C4-2B (cell line): ENCODE measurements at regions not wholly inside any gene's neighbourhood (a gene's known extent, or its start where the extent isn't known, plus 50 kb on each side); places are given as distances from the start of the nearest gene placed in this dataset.

Experiments
- H3K27ac ChIP-seq: fragments of 450-650 bp; 2 replicates; pipeline ENCODE4 v1.5.1; 2017
- CTCF ChIP-seq: fragments of 450-650 bp; conservative IDR thresholded peaks from 2 replicates; pipeline ENCODE4 v1.5.1; 2017; ENCODE audit warnings: mild to moderate bottlenecking
- ZFX ChIP-seq: fragments of 450-650 bp; IDR thresholded peaks from 2 replicates; pipeline ENCODE4 v1.6.1; 2017

- TF ChIP-seq ZFX (no peak), CTCF (no peak)
- no peak overlapping the region for H3K27ac ChIP-seq
Observed at GRCh38 chr6:148208298-148208697, 134.3 kb upstream of the SASH1 start.

GRCh38 chr6:148211777-148212324 is 130.8 kb upstream of the SASH1 start:
- TF ChIP-seq CTCF (no peak), ZFX (no peak)
- no peak overlapping the region for H3K27ac ChIP-seq

DNA sequence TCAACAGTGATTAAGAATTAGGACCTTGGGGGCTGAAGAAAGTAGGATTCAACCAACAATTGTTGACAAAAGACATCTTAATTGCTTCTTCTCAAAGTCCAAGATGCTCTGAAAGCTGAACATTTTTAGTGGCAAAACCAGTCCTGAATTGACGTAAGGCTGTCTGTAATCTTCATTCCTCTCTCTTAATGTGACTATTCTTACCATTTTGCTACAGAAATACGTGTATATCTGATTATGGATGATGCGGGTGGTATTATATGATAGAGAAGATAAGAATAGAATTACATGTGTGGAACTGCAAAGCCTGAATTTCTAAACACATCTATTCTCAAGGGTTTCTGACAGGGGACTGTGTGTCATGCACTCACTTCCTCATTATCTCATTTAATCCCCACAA is 130.3 kb upstream of the SASH1 start:
- TF ChIP-seq CTCF: no peak
- TF ChIP-seq ZFX: no peak
- H3K27ac ChIP-seq: no peak overlapping the region

GRCh38 chr6:148213366-148213765 is 129.3 kb upstream of the SASH1 start:
- no peak for TF ChIP-seq ZFX
- H3K27ac ChIP-seq: no peak overlapping the region

- H3K27ac ChIP-seq: no peak overlapping the region
Observed at GRCh38 chr6:148214667-148215066, 128.0 kb upstream of the SASH1 start.

GRCh38 chr6:148217051-148217450 is 125.6 kb upstream of the SASH1 start:
- TF ChIP-seq CTCF: no peak
- TF ChIP-seq ZFX: no peak
- no peak overlapping the region for H3K27ac ChIP-seq

More at GRCh38 chr6:148214667-148215066, 128.0 kb upstream of the SASH1 start:
- TF ChIP-seq ZFX (no peak), CTCF (no peak)

- no peak overlapping the region for H3K27ac ChIP-seq
- TF ChIP-seq CTCF (no peak), ZFX (no peak)
Observed at GRCh38 chr6:148217921-148218320, 124.7 kb upstream of the SASH1 start.

DNA sequence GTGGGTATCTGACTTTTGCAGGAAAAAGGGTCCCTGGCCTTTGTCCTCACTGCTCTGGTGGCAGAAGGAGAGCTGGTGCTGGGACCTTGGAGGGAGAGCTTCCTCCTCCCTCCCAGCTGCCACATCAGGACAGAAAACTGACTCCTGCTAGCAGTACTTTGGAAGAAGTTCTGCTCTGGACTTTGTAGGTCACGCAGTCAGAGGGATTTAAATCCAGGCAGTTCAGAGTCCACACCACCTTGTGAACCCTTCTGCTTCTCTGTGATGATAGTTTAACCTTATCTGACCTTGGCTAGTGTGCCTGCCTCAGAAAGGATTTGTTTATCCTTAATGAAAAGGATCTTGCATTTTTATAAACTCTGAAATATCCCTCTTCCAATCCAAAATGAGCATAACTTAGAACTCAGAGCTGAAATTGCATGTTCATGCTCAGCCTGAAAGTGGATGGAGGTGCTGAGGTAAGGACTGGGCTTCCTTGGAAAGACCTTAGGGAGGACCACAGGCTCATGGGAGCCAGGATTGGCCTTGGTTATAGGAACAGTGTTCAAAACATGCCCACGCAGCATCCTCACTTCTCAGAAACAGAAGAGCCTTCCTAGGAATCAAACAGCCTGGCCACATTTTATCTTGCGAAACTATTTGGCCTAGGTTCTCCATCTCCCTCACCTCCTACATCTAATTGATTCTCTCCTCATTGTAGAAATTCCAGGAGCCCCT is 123.9 kb upstream of the SASH1 start:
- no peak overlapping the region for H3K27ac ChIP-seq
- TF ChIP-seq ZFX: no peak
- TF ChIP-seq CTCF: no peak
